Neural cell (in vitro differentiated cells): ENCODE measurements at regions not wholly inside any gene's neighbourhood (a gene's known extent, or its start where the extent isn't known, plus 50 kb on each side); places are given as distances from the start of the nearest gene placed in this dataset.

ENCODE experiments used
- H2AFZ ChIP-seq: fragments of 200-600, 300-800 bp; sonication (generic), shearing (Covaris generic); 2 replicates; pipeline ENCODE4 v1.6.0; 2014; ENCODE audit warnings: low read depth, mild to moderate bottlenecking, antibody characterized with exemption, low read length, moderate library complexity
- H3F3A ChIP-seq: fragments of 200-600 bp; shearing (Covaris generic); 2 replicates; pipeline ENCODE4 v1.6.1; 2016; ENCODE audit warnings: mild to moderate bottlenecking, moderate library complexity, mixed read lengths, antibody characterized with exemption, low read length; ENCODE audit not compliant: insufficient read depth, poor library complexity, severe bottlenecking
- H3K27ac ChIP-seq: fragments of 200-600, 300-800 bp; sonication (generic), shearing (Covaris generic); 2 replicates; pipeline ENCODE4 v1.5.1; 2014; ENCODE audit warnings: mild to moderate bottlenecking, low read length, moderate library complexity
- H3K27me3 ChIP-seq: fragments of 300-800, 200-600 bp; sonication (generic), shearing (Covaris generic); 2 replicates; pipeline ENCODE4 v1.6.0; 2014; ENCODE audit warnings: mild to moderate bottlenecking, low read depth, low read length, moderate library complexity; ENCODE audit not compliant: insufficient read depth
- H3K36me3 ChIP-seq: fragments of 300-800, 200-600 bp; sonication (generic), shearing (Covaris generic); 2 replicates; pipeline ENCODE4 v1.5.1; 2014; ENCODE audit warnings: mild to moderate bottlenecking, antibody characterized with exemption, low read length, moderate library complexity; ENCODE audit not compliant: insufficient read depth
- H3K4me2 ChIP-seq: fragments of 300-800, 200-600 bp; sonication (generic), shearing (Covaris generic); 2 replicates; pipeline ENCODE4 v1.6.0; 2014; ENCODE audit warnings: mild to moderate bottlenecking, low read length
- H3K4me3 ChIP-seq: fragments of 300-800, 200-600 bp; sonication (generic), shearing (Covaris generic); 2 replicates; pipeline ENCODE4 v1.5.1; 2014; ENCODE audit warnings: mild to moderate bottlenecking, low read length, moderate library complexity
- H3K79me2 ChIP-seq: fragments of 200-600 bp; shearing (Covaris generic); replicated peaks from 2 replicates; pipeline ENCODE4 v1.6.0; 2014; ENCODE audit warnings: mild to moderate bottlenecking, low read length, moderate library complexity; ENCODE audit not compliant: insufficient read depth
- H3K9ac ChIP-seq: fragments of 300-800, 200-600 bp; sonication (generic), shearing (Covaris generic); 2 replicates; pipeline ENCODE4 v1.6.1; 2016; ENCODE audit warnings: mild to moderate bottlenecking, low read length, mixed read lengths
- H3K9me2 ChIP-seq: fragments of 200-600 bp; shearing (Covaris generic); 2 replicates; pipeline ENCODE4 v1.6.1; 2016; ENCODE audit warnings: mild to moderate bottlenecking, low read length, mixed read lengths; ENCODE audit not compliant: insufficient read depth
- H3K9me3 ChIP-seq: fragments of 200-600, 300-800 bp; sonication (generic), shearing (Covaris generic); 2 replicates; pipeline ENCODE4 v1.6.1; 2016; ENCODE audit warnings: mild to moderate bottlenecking, mixed run types, low read length, moderate library complexity, mixed read lengths
- H4K20me1 ChIP-seq: fragments of 200-600 bp; shearing (Covaris generic); 2 replicates; pipeline ENCODE4 v1.6.1; 2016; ENCODE audit warnings: mild to moderate bottlenecking, mixed run types; ENCODE audit not compliant: insufficient read depth
- EP300 ChIP-seq: fragments of 450-650 bp; conservative IDR thresholded peaks from 2 replicates; pipeline ENCODE4 v1.6.1; 2014; ENCODE audit warnings: antibody characterized with exemption, mild to moderate bottlenecking, moderate library complexity; ENCODE audit not compliant: poor library complexity, severe bottlenecking
- EZH2 ChIP-seq: fragments of 200-600, 300-800 bp; shearing (Covaris generic), sonication (generic); IDR thresholded peaks from 2 replicates; pipeline ENCODE4 v1.6.1; 2014; ENCODE audit warnings: antibody characterized with exemption, low read length, borderline replicate concordance, mild to moderate bottlenecking; ENCODE audit not compliant: insufficient read depth, poor library complexity, severe bottlenecking
- MXI1 ChIP-seq: fragments of 450-650 bp; conservative IDR thresholded peaks from 2 replicates; pipeline ENCODE4 v1.6.1; 2014; ENCODE audit warnings: antibody characterized with exemption, mild to moderate bottlenecking; ENCODE audit not compliant: poor library complexity, severe bottlenecking
- POLR2AphosphoS5 ChIP-seq: IDR thresholded peaks from 2 replicates; pipeline ENCODE4 v1.6.1; 2012
- RAD21 ChIP-seq: fragments of 450-650 bp; conservative IDR thresholded peaks from 2 replicates; pipeline ENCODE4 v1.6.1; 2014; ENCODE audit warnings: antibody characterized with exemption, mild to moderate bottlenecking, moderate library complexity
- REST ChIP-seq: IDR thresholded peaks from 2 replicates; pipeline ENCODE4 v1.6.1; 2012; ENCODE audit warnings: borderline replicate concordance
- SMC3 ChIP-seq: fragments of 450-650 bp; conservative IDR thresholded peaks from 2 replicates; pipeline ENCODE4 v1.6.1; 2014; ENCODE audit warnings: antibody characterized with exemption, mild to moderate bottlenecking, moderate library complexity; ENCODE audit not compliant: poor library complexity
- TAF1 ChIP-seq: IDR thresholded peaks from 2 replicates; pipeline ENCODE4 v1.6.1; 2012; ENCODE audit warnings: low read depth
- TF ChIP-seq, protein P1 (sequence below): fragments of 450-650 bp; IDR thresholded peaks from 2 replicates; pipeline ENCODE4 v1.5.1; 2014; ENCODE audit warnings: antibody characterized with exemption, mild to moderate bottlenecking, moderate library complexity; ENCODE audit not compliant: poor library complexity, severe bottlenecking

GRCh38 chr13:85533911-85534310 lies 265.3 kb downstream of the SLITRK6 start:
- Histone ChIP-seq H3F3A (no peaks in the 10 kb centered on the region), H3K27me3 (no peaks in the 10 kb centered on the region), H2AFZ (no peak overlapping the region), H4K20me1 (no peaks in the 10 kb centered on the region), H3K4me2 (no peak overlapping the region), H3K36me3 (no peaks in the 10 kb centered on the region), H3K9me3 (no peaks in the 10 kb centered on the region), H3K79me2 (no peaks in the 10 kb centered on the region), H3K9ac (no peak overlapping the region), H3K27ac (no peak overlapping the region), H3K4me3 (no peak overlapping the region), H3K9me2 (no peaks in the 10 kb centered on the region)
- TF ChIP-seq POLR2AphosphoS5 (no peak), MXI1 (no peak), EZH2 (no peak), TAF1 (no peak), REST (no peak), EP300 (no peak), RAD21 (no peak), SMC3 (no peak)
- TF ChIP-seq, protein P1, sequence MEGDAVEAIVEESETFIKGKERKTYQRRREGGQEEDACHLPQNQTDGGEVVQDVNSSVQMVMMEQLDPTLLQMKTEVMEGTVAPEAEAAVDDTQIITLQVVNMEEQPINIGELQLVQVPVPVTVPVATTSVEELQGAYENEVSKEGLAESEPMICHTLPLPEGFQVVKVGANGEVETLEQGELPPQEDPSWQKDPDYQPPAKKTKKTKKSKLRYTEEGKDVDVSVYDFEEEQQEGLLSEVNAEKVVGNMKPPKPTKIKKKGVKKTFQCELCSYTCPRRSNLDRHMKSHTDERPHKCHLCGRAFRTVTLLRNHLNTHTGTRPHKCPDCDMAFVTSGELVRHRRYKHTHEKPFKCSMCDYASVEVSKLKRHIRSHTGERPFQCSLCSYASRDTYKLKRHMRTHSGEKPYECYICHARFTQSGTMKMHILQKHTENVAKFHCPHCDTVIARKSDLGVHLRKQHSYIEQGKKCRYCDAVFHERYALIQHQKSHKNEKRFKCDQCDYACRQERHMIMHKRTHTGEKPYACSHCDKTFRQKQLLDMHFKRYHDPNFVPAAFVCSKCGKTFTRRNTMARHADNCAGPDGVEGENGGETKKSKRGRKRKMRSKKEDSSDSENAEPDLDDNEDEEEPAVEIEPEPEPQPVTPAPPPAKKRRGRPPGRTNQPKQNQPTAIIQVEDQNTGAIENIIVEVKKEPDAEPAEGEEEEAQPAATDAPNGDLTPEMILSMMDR, result no peak

DNA sequence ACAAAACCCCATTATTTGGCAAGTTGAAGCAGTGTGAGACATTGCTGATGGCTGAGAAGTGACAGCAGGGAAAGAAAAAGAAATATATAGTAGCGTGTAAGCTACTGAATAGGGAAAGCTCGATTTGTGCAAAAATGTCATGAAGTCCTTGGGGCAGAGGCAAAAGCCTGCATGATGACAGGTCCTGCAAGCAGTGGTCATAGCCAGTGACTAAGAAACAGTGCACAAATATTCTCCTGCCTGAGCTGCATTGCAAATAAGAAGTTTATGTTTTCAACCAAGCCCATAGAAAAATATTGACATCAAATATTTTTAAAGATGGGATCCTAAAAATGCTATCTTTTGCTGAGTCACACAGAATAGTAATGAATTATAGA lies 270.0 kb downstream of the SLITRK6 start:
- no peaks in the 10 kb centered on the region for H3K9me3 ChIP-seq
- H3K4me2 ChIP-seq, result no peak overlapping the region
- H2AFZ ChIP-seq, result no peak overlapping the region
- no peaks in the 10 kb centered on the region for H3K36me3 ChIP-seq
- no peaks in the 10 kb centered on the region for H3K27me3 ChIP-seq
- H3K27ac ChIP-seq, result no peak overlapping the region
- H3F3A ChIP-seq, result no peaks in the 10 kb centered on the region
- TF ChIP-seq, protein P1, result no peak
- TF ChIP-seq EZH2 (no peak), SMC3 (no peak), MXI1 (no peak), EP300 (no peak), RAD21 (no peak), TAF1 (no peak), POLR2AphosphoS5 (no peak)
- no peaks in the 10 kb centered on the region for H3K79me2 ChIP-seq
- no peak overlapping the region for H3K4me3 ChIP-seq
- no peak overlapping the region for H3K9ac ChIP-seq
- H4K20me1 ChIP-seq, result no peaks in the 10 kb centered on the region
- H3K9me2 ChIP-seq, result no peaks in the 10 kb centered on the region
